ENCODE measurements at regions not wholly inside any gene's neighbourhood (a gene's known extent, or its start where the extent isn't known, plus 50 kb on each side); places are given as distances from the start of the nearest gene placed in this dataset.
A peak's percentile ranks its signal among the peaks of the same experiment; 100 is the strongest.

GRCh38 chr5:8953911-8954438, 591.9 kb downstream of the SEMA5A start:
- no peak overlapping the region for H3K4me3 ChIP-seq (replicated peaks in 1 of 2; ENCODE audit: low read depth in 2 of 2, low read length in 2 of 2)
- no peak for TF ChIP-seq CTCF (IDR thresholded peaks at IDR 0.05; ENCODE audit: low read depth, low read length)
- no peak for DNase-seq (ENCODE audit: low read depth in 2 of 2)

- H3K4me3 ChIP-seq (replicated peaks in 1 of 2; ENCODE audit: low read depth in 2 of 2, low read length in 2 of 2) = no peak overlapping the region
- peak in 1 of 2 donors; percentile 20 for DNase-seq (ENCODE audit: low read depth in 2 of 2)
- peak; percentile 17 for TF ChIP-seq CTCF (IDR thresholded peaks at IDR 0.05; ENCODE audit: low read depth, low read length)
Measured at GRCh38 chr5:8954801-8955200, 591.1 kb downstream of the SEMA5A start.

GRCh38 chr5:8956659-8957058, 589.2 kb downstream of the SEMA5A start:
- no peak for DNase-seq (ENCODE audit: low read depth in 2 of 2)
- no peak for TF ChIP-seq CTCF (IDR thresholded peaks at IDR 0.05; ENCODE audit: low read depth, low read length)
- no peak overlapping the region for H3K4me3 ChIP-seq (replicated peaks in 1 of 2; ENCODE audit: low read depth in 2 of 2, low read length in 2 of 2)

GRCh38 chr5:8958602-8959001, 587.3 kb downstream of the SEMA5A start:
- no peak for TF ChIP-seq CTCF (IDR thresholded peaks at IDR 0.05; ENCODE audit: low read depth, low read length)
- DNase-seq (ENCODE audit: low read depth in 2 of 2) = no peak
- no peak overlapping the region for H3K4me3 ChIP-seq (replicated peaks in 1 of 2; ENCODE audit: low read depth in 2 of 2, low read length in 2 of 2)

GRCh38 chr5:8961219-8961618, 584.7 kb downstream of the SEMA5A start:
- TF ChIP-seq CTCF (IDR thresholded peaks at IDR 0.05; ENCODE audit: low read depth, low read length) = no peak
- DNase-seq (ENCODE audit: low read depth in 2 of 2) = no peak
- H3K4me3 ChIP-seq (replicated peaks in 1 of 2; ENCODE audit: low read depth in 2 of 2, low read length in 2 of 2) = no peak overlapping the region

GRCh38 chr5:8961956-8962355, 583.9 kb downstream of the SEMA5A start:
- H3K4me3 ChIP-seq (replicated peaks in 1 of 2; ENCODE audit: low read depth in 2 of 2, low read length in 2 of 2) = no peak overlapping the region
- TF ChIP-seq CTCF (IDR thresholded peaks at IDR 0.05; ENCODE audit: low read depth, low read length) = no peak
- DNase-seq (ENCODE audit: low read depth in 2 of 2) = no peak

GRCh38 chr5:8981016-8981415, 564.9 kb downstream of the SEMA5A start:
- no peak overlapping the region for H3K4me3 ChIP-seq (replicated peaks in 1 of 2; ENCODE audit: low read depth in 2 of 2, low read length in 2 of 2)
- peak in 1 of 2 donors; percentile 33 for DNase-seq (ENCODE audit: low read depth in 2 of 2)
- no peak for TF ChIP-seq CTCF (IDR thresholded peaks at IDR 0.05; ENCODE audit: low read depth, low read length)

Data from cardiac fibroblast (primary cell).